ENCODE measurements at regions not wholly inside any gene's neighbourhood (a gene's known extent, or its start where the extent isn't known, plus 50 kb on each side); places are given as distances from the start of the nearest gene placed in this dataset.
"Not testable (repeated sequence)": the region's sequence is repeated elsewhere in the genome, so short reads cannot be mapped to it uniquely, and the experiment has no call there.

- H4K20me1 ChIP-seq (ENCODE audit: insufficient read depth) = no peaks in the 10 kb centered on the region
- no peaks in the 10 kb centered on the region for H3K9me3 ChIP-seq (ENCODE audit: insufficient read depth, low read depth)
- TF ChIP-seq, protein P1, sequence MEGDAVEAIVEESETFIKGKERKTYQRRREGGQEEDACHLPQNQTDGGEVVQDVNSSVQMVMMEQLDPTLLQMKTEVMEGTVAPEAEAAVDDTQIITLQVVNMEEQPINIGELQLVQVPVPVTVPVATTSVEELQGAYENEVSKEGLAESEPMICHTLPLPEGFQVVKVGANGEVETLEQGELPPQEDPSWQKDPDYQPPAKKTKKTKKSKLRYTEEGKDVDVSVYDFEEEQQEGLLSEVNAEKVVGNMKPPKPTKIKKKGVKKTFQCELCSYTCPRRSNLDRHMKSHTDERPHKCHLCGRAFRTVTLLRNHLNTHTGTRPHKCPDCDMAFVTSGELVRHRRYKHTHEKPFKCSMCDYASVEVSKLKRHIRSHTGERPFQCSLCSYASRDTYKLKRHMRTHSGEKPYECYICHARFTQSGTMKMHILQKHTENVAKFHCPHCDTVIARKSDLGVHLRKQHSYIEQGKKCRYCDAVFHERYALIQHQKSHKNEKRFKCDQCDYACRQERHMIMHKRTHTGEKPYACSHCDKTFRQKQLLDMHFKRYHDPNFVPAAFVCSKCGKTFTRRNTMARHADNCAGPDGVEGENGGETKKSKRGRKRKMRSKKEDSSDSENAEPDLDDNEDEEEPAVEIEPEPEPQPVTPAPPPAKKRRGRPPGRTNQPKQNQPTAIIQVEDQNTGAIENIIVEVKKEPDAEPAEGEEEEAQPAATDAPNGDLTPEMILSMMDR (conservative IDR thresholded peaks at IDR 0.05) = no peak
- TF ChIP-seq EZH2 (IDR thresholded peaks at IDR 0.05; ENCODE audit: low read depth) = no peak
- BruUV-seq (replicated peaks) = no TSS peak
- ChIA-PET POLR2A (ENCODE audit: unreplicated experiment) (no interaction called here), CTCF (interaction anchor here (0.7 kb wide), 1 partner anchor 49 kb away, joined by 3 read pairs; no protein-coding TSS in a partner anchor)
- H3F3A ChIP-seq (ENCODE audit: insufficient read depth, low read depth) = peaks cover 11% of the 10 kb centered on the region; the same call in 1 of the 2 replicates
- no peak overlapping the region for H3K4me3 ChIP-seq
- H2AFZ ChIP-seq = no peak overlapping the region
- H3K4me1 ChIP-seq (replicated peaks; ENCODE audit: insufficient read depth) = peaks cover 19% of the 10 kb centered on the region
- no peak overlapping the region for H3K27ac ChIP-seq
- no peak for DNase-seq
- H3K4me2 ChIP-seq = no peak overlapping the region
- no peaks in the 10 kb centered on the region for H3K27me3 ChIP-seq (ENCODE audit: insufficient read depth, low read depth)
- H3K79me2 ChIP-seq (ENCODE audit: low read depth) = no peaks in the 10 kb centered on the region
- intact Hi-C loops (cut with micrococcal nuclease; ENCODE audit: unreplicated experiment) = loop anchor here (10.0 kb wide), 2 partner anchors 140 to 870 kb away; no protein-coding TSS in a partner anchor
- no peaks in the 10 kb centered on the region for H3K9me2 ChIP-seq (ENCODE audit: insufficient read depth)
- no peaks in the 10 kb centered on the region for H3K36me3 ChIP-seq (ENCODE audit: low read depth)
Measured at GRCh38 chr7:125065001-125065400, 135.4 kb upstream of the POT1 start.

- intact Hi-C loops (cut with micrococcal nuclease; ENCODE audit: unreplicated experiment) = loop anchor here (2.0 to 10.0 kb wide), 5 partner anchors 70 to 873 kb away; no protein-coding TSS in a partner anchor
- H3K4me2 ChIP-seq = peak overlapping the region; percentile 56
Measured at GRCh38 chr7:125061776-125062397, 132.3 kb upstream of the POT1 start.

GRCh38 chr7:125061083-125061745 is 131.6 kb upstream of the POT1 start:
- H3K9me2 ChIP-seq (ENCODE audit: insufficient read depth); POLR2A ChIA-PET (ENCODE audit: unreplicated experiment); H3K79me2 ChIP-seq (ENCODE audit: low read depth); H3K4me3 ChIP-seq; H4K20me1 ChIP-seq (ENCODE audit: insufficient read depth); H3K9me3 ChIP-seq (ENCODE audit: insufficient read depth, low read depth); H3K36me3 ChIP-seq (ENCODE audit: low read depth); BruUV-seq (replicated peaks); H3K27me3 ChIP-seq (ENCODE audit: insufficient read depth, low read depth): not testable (repeated sequence)
- intact Hi-C loops (cut with micrococcal nuclease; ENCODE audit: unreplicated experiment) = loop anchor here (5.0 to 10.0 kb wide), 4 partner anchors 69 to 874 kb away; no protein-coding TSS in a partner anchor
- peaks cover 11% of the 10 kb centered on the region; the same call in 1 of the 2 replicates for H3F3A ChIP-seq (ENCODE audit: insufficient read depth, low read depth)
- H3K4me1 ChIP-seq (replicated peaks; ENCODE audit: insufficient read depth) = peaks cover 19% of the 10 kb centered on the region
- H3K4me2 ChIP-seq = peak overlapping the region; percentile 56; the same call in 1 of the 2 replicates
- CTCF ChIA-PET = interaction anchor here (0.6 to 1.1 kb wide), 3 partner anchors 255 to 935 kb away, joined by 3 to 6 read pairs (median 3); no protein-coding TSS in a partner anchor
- 0 out of 2 replicates have a peak overlapping the region, but pooled peaks have one; percentile 49 for H2AFZ ChIP-seq
- peak in 1 of 2 experiments; percentile 39 for DNase-seq
- peak overlapping the region; percentile 85 for H3K27ac ChIP-seq

More at GRCh38 chr7:125061776-125062397, 132.3 kb upstream of the POT1 start:
- no peaks in the 10 kb centered on the region for H3K27me3 ChIP-seq (ENCODE audit: insufficient read depth, low read depth)
- H3K4me1 ChIP-seq (replicated peaks; ENCODE audit: insufficient read depth) = peaks cover 19% of the 10 kb centered on the region
- ChIA-PET POLR2A (ENCODE audit: unreplicated experiment) (no interaction called here), CTCF (interaction anchor here (0.6 to 1.1 kb wide), 2 partner anchors 255 to 873 kb away, joined by 3 read pairs; no protein-coding TSS in a partner anchor)
- H3K9me2 ChIP-seq (ENCODE audit: insufficient read depth) = no peaks in the 10 kb centered on the region
- H3K9me3 ChIP-seq (ENCODE audit: insufficient read depth, low read depth) = no peaks in the 10 kb centered on the region
- H3K79me2 ChIP-seq (ENCODE audit: low read depth) = no peaks in the 10 kb centered on the region
- no peaks in the 10 kb centered on the region for H3K36me3 ChIP-seq (ENCODE audit: low read depth)
- peak; percentile 19 to 82 for DNase-seq
- peak overlapping the region; percentile 49; the same call in 1 of the 2 replicates for H2AFZ ChIP-seq
- no peak for TF ChIP-seq EZH2 (IDR thresholded peaks at IDR 0.05; ENCODE audit: low read depth)
- TF ChIP-seq, protein P1 (conservative IDR thresholded peaks at IDR 0.05) = no peak
- no peak overlapping the region for H3K4me3 ChIP-seq
- no TSS peak for BruUV-seq (replicated peaks)
- H4K20me1 ChIP-seq (ENCODE audit: insufficient read depth) = no peaks in the 10 kb centered on the region
- peak overlapping the region; percentile 85 for H3K27ac ChIP-seq
- peaks cover 11% of the 10 kb centered on the region; the same call in 1 of the 2 replicates for H3F3A ChIP-seq (ENCODE audit: insufficient read depth, low read depth)
